ENCODE measurements at regions not wholly inside any gene's neighbourhood (a gene's known extent, or its start where the extent isn't known, plus 50 kb on each side); places are given as distances from the start of the nearest gene placed in this dataset.
"Not testable (repeated sequence)": the region's sequence is repeated elsewhere in the genome, so short reads cannot be mapped to it uniquely, and the experiment has no call there.

DNA sequence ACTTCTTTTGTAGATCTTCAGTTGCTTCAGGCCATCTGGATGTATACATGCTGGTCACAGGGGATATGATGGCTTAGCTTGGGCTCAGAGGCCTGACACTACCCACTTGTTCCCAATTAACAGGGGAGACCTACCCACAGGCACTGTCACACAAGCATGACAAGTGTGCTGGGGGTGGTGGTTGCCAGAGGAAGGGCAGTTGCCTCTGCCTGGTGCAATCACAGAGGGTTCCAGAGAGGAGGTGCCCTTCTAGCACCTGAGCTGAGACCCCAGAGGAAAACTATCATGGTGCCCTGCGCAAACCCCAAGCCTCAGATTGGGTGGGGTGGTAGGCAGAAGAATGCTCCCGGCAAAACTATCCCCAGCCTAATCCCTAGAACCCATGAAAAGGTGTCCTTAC lies 65.6 kb upstream of the NANOS1 start:
- Histone ChIP-seq H3K27ac (ENCODE audit: insufficient read depth, low read length) (no peak overlapping the region), H3K27me3 (ENCODE audit: control insufficient read depth, insufficient read depth, low read length) (no peaks in the 10 kb centered on the region), H3K36me3 (ENCODE audit: control insufficient read depth, insufficient read depth, low read length) (no peaks in the 10 kb centered on the region), H2AFZ (ENCODE audit: low read length) (no peak overlapping the region), H3K4me1 (ENCODE audit: control insufficient read depth, extremely low read depth, insufficient read depth, low read length) (peaks cover 3% of the 10 kb centered on the region), H3K9me3 (ENCODE audit: control insufficient read depth, insufficient read depth, low read depth, low read length) (no peaks in the 10 kb centered on the region), H3K4me3 (replicated peaks in 1 of 4; ENCODE audit: control extremely low read depth in 1 of 4, insufficient read depth in 1 of 4, low read depth in 3 of 4, low read length in 4 of 4) (no peak overlapping the region), H3K79me2 (ENCODE audit: control insufficient read depth, insufficient read depth, low read length) (no peaks in the 10 kb centered on the region), H4K20me1 (ENCODE audit: control insufficient read depth, extremely low read depth, insufficient read depth, low read length) (no peaks in the 10 kb centered on the region), H3K9ac (ENCODE audit: insufficient read depth, low read length) (no peak overlapping the region), H3K4me2 (ENCODE audit: extremely low read depth, insufficient read depth, low read length) (no peak overlapping the region)
- TF ChIP-seq, protein P1, sequence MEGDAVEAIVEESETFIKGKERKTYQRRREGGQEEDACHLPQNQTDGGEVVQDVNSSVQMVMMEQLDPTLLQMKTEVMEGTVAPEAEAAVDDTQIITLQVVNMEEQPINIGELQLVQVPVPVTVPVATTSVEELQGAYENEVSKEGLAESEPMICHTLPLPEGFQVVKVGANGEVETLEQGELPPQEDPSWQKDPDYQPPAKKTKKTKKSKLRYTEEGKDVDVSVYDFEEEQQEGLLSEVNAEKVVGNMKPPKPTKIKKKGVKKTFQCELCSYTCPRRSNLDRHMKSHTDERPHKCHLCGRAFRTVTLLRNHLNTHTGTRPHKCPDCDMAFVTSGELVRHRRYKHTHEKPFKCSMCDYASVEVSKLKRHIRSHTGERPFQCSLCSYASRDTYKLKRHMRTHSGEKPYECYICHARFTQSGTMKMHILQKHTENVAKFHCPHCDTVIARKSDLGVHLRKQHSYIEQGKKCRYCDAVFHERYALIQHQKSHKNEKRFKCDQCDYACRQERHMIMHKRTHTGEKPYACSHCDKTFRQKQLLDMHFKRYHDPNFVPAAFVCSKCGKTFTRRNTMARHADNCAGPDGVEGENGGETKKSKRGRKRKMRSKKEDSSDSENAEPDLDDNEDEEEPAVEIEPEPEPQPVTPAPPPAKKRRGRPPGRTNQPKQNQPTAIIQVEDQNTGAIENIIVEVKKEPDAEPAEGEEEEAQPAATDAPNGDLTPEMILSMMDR (conservative IDR thresholded peaks at IDR 0.05 in 1 of 2, IDR thresholded peaks at IDR 0.05 in 1 of 2; ENCODE audit: low read depth in 1 of 2, low read length in 2 of 2) = no peak
- no peak for TF ChIP-seq EZH2 (IDR thresholded peaks at IDR 0.05; ENCODE audit: low read length, missing control alignments)
- no peak for DNase-seq (ENCODE audit: low read depth in 2 of 2)

DNA sequence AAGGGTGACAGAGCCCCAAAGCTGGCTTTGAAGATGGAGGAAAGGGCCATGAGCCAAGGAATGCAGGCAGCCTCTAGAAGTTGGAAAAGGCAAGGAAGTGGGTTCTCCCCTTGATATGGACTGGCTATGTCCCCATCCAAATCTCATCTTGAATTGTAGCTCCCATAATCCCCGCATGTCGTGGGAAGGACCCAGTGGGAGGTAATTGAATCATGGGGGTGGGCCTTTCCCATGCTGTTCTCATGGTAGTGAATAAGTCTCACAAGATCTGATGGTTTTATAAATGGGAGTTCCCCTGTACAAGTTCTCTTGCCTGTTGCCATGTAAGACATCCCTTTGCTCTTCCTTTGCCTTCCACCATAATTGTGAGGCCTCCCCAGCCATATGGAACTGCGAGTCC lies 65.0 kb upstream of the NANOS1 start:
- not testable (repeated sequence) for H3K36me3 ChIP-seq (ENCODE audit: control insufficient read depth, insufficient read depth, low read length); H3K9me3 ChIP-seq (ENCODE audit: control insufficient read depth, insufficient read depth, low read depth, low read length); H3K27me3 ChIP-seq (ENCODE audit: control insufficient read depth, insufficient read depth, low read length); H3K79me2 ChIP-seq (ENCODE audit: control insufficient read depth, insufficient read depth, low read length); H3K4me3 ChIP-seq (replicated peaks in 1 of 4; ENCODE audit: control extremely low read depth in 1 of 4, insufficient read depth in 1 of 4, low read depth in 3 of 4, low read length in 4 of 4); H3K27ac ChIP-seq (ENCODE audit: insufficient read depth, low read length); DNase-seq (ENCODE audit: low read depth in 2 of 2); H3K4me2 ChIP-seq (ENCODE audit: extremely low read depth, insufficient read depth, low read length); H2AFZ ChIP-seq (ENCODE audit: low read length); H3K9ac ChIP-seq (ENCODE audit: insufficient read depth, low read length); H4K20me1 ChIP-seq (ENCODE audit: control insufficient read depth, extremely low read depth, insufficient read depth, low read length); H3K4me1 ChIP-seq (ENCODE audit: control insufficient read depth, extremely low read depth, insufficient read depth, low read length)

DNA sequence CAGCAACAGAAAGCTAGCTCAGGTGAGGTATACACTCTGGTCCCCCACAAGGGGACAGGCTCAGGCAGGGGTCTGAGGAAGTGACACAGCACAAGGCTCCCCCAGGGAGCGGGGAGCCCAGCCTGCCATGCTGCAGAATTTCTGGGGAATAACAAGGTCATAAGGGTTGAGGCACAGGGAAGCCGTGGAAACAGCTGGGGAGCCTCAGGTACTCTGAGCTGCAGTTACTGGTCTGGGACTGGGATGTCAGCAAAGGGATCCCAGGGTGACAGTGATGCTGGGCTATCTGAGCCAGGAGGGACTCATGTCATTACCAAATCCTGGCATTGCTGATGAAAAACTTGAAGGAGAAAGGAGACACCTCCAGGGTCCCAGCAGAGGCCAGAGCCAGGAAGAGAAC lies 64.4 kb upstream of the NANOS1 start:
- no peak overlapping the region for H3K9ac ChIP-seq (ENCODE audit: insufficient read depth, low read length)
- DNase-seq (ENCODE audit: low read depth in 2 of 2) = no peak
- no peak overlapping the region for H2AFZ ChIP-seq (ENCODE audit: low read length)
- H3K27me3 ChIP-seq (ENCODE audit: control insufficient read depth, insufficient read depth, low read length) = no peaks in the 10 kb centered on the region
- H3K27ac ChIP-seq (ENCODE audit: insufficient read depth, low read length) = no peak overlapping the region
- no peaks in the 10 kb centered on the region for H3K36me3 ChIP-seq (ENCODE audit: control insufficient read depth, insufficient read depth, low read length)
- H4K20me1 ChIP-seq (ENCODE audit: control insufficient read depth, extremely low read depth, insufficient read depth, low read length) = no peaks in the 10 kb centered on the region
- H3K9me3 ChIP-seq (ENCODE audit: control insufficient read depth, insufficient read depth, low read depth, low read length) = no peaks in the 10 kb centered on the region
- no peaks in the 10 kb centered on the region for H3K79me2 ChIP-seq (ENCODE audit: control insufficient read depth, insufficient read depth, low read length)
- no peak overlapping the region for H3K4me2 ChIP-seq (ENCODE audit: extremely low read depth, insufficient read depth, low read length)
- H3K4me1 ChIP-seq (ENCODE audit: control insufficient read depth, extremely low read depth, insufficient read depth, low read length) = no peaks in the 10 kb centered on the region
- H3K4me3 ChIP-seq (replicated peaks in 1 of 4; ENCODE audit: control extremely low read depth in 1 of 4, insufficient read depth in 1 of 4, low read depth in 3 of 4, low read length in 4 of 4) = no peak overlapping the region
- no peak for TF ChIP-seq EZH2 (IDR thresholded peaks at IDR 0.05; ENCODE audit: low read length, missing control alignments)
- TF ChIP-seq, protein P1 (conservative IDR thresholded peaks at IDR 0.05 in 1 of 2, IDR thresholded peaks at IDR 0.05 in 1 of 2; ENCODE audit: low read depth in 1 of 2, low read length in 2 of 2) = no peak

DNA sequence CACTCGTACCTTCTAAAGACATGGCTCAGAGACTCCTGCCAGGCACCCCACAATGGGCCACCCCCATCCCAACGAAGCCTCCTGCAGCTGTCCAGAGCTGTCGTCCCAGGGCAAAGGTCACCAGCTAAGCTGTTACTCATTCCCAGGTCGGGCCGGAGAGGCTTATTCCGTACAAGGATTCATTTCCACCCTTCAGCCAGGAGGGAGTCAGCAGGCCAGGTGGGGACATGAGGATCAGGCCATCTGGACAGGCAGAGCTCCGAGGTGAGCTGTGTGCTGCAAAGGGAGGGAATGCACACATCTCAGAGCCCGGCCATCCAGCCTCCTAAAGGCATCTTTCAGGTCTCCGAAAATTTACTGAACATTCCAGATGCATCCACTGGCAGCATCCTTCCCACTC lies 63.9 kb upstream of the NANOS1 start:
- Histone ChIP-seq H2AFZ (ENCODE audit: low read length) (no peak overlapping the region), H3K9me3 (ENCODE audit: control insufficient read depth, insufficient read depth, low read depth, low read length) (no peaks in the 10 kb centered on the region), H4K20me1 (ENCODE audit: control insufficient read depth, extremely low read depth, insufficient read depth, low read length) (no peaks in the 10 kb centered on the region), H3K36me3 (ENCODE audit: control insufficient read depth, insufficient read depth, low read length) (no peaks in the 10 kb centered on the region), H3K4me1 (ENCODE audit: control insufficient read depth, extremely low read depth, insufficient read depth, low read length) (no peaks in the 10 kb centered on the region), H3K79me2 (ENCODE audit: control insufficient read depth, insufficient read depth, low read length) (no peaks in the 10 kb centered on the region), H3K9ac (ENCODE audit: insufficient read depth, low read length) (no peak overlapping the region), H3K27ac (ENCODE audit: insufficient read depth, low read length) (no peak overlapping the region), H3K4me2 (ENCODE audit: extremely low read depth, insufficient read depth, low read length) (no peak overlapping the region), H3K27me3 (ENCODE audit: control insufficient read depth, insufficient read depth, low read length) (no peaks in the 10 kb centered on the region), H3K4me3 (replicated peaks in 1 of 4; ENCODE audit: control extremely low read depth in 1 of 4, insufficient read depth in 1 of 4, low read depth in 3 of 4, low read length in 4 of 4) (no peak overlapping the region)
- DNase-seq (ENCODE audit: low read depth in 2 of 2) = no peak
- no peak for TF ChIP-seq EZH2 (IDR thresholded peaks at IDR 0.05; ENCODE audit: low read length, missing control alignments)
- TF ChIP-seq, protein P1 (conservative IDR thresholded peaks at IDR 0.05 in 1 of 2, IDR thresholded peaks at IDR 0.05 in 1 of 2; ENCODE audit: low read depth in 1 of 2, low read length in 2 of 2) = no peak

Measured in fibroblast of lung (primary cell).